ENCODE measurements at regions not wholly inside any gene's neighbourhood (a gene's known extent, or its start where the extent isn't known, plus 50 kb on each side); places are given as distances from the start of the nearest gene placed in this dataset.

- TF ChIP-seq, protein P1, sequence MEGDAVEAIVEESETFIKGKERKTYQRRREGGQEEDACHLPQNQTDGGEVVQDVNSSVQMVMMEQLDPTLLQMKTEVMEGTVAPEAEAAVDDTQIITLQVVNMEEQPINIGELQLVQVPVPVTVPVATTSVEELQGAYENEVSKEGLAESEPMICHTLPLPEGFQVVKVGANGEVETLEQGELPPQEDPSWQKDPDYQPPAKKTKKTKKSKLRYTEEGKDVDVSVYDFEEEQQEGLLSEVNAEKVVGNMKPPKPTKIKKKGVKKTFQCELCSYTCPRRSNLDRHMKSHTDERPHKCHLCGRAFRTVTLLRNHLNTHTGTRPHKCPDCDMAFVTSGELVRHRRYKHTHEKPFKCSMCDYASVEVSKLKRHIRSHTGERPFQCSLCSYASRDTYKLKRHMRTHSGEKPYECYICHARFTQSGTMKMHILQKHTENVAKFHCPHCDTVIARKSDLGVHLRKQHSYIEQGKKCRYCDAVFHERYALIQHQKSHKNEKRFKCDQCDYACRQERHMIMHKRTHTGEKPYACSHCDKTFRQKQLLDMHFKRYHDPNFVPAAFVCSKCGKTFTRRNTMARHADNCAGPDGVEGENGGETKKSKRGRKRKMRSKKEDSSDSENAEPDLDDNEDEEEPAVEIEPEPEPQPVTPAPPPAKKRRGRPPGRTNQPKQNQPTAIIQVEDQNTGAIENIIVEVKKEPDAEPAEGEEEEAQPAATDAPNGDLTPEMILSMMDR (conservative IDR thresholded peaks at IDR 0.05 in 1 of 2, IDR thresholded peaks at IDR 0.05 in 1 of 2; ENCODE audit: low read depth in 1 of 2, low read length in 2 of 2) = no peak
- no peak for TF ChIP-seq EZH2 (IDR thresholded peaks at IDR 0.05; ENCODE audit: low read length, missing control alignments)
Measured at GRCh38 chr18:73690222-73690621, 457.4 kb downstream of the FBXO15 start.

Data from fibroblast of lung (primary cell).